Glutamatergic neuron (in vitro differentiated cells): ENCODE measurements at regions not wholly inside any gene's neighbourhood (a gene's known extent, or its start where the extent isn't known, plus 50 kb on each side); places are given as distances from the start of the nearest gene placed in this dataset.

Experiments used
- DNase-seq: peaks from one replicate; pipeline ENCODE4 v3.0.0; 2022
- H3K27ac Mint-ChIP-seq: one replicate; pipeline ENCODE4 v1.8.0; 2020; ENCODE audit warnings: mild to moderate bottlenecking, mixed read lengths, inconsistent platforms; ENCODE audit not compliant: unreplicated experiment
- H3K27me3 Mint-ChIP-seq: one replicate; pipeline ENCODE4 v1.8.0; 2020; ENCODE audit warnings: mild to moderate bottlenecking, moderate library complexity, mixed read lengths, inconsistent platforms; ENCODE audit not compliant: unreplicated experiment
- H3K36me3 Mint-ChIP-seq: one replicate; pipeline ENCODE4 v1.8.0; 2020; ENCODE audit warnings: mild to moderate bottlenecking, mixed read lengths, inconsistent platforms; ENCODE audit not compliant: unreplicated experiment
- H3K4me1 Mint-ChIP-seq: one replicate; pipeline ENCODE4 v1.8.0; 2020; ENCODE audit warnings: mild to moderate bottlenecking, low read depth, mixed read lengths, inconsistent platforms; ENCODE audit not compliant: unreplicated experiment
- H3K4me3 Mint-ChIP-seq: one replicate; pipeline ENCODE4 v1.8.0; 2020; ENCODE audit warnings: mild to moderate bottlenecking, mixed read lengths, inconsistent platforms; ENCODE audit not compliant: unreplicated experiment
- H3K9me3 Mint-ChIP-seq: one replicate; pipeline ENCODE4 v1.8.0; 2020; ENCODE audit warnings: mild to moderate bottlenecking, moderate library complexity, mixed read lengths, inconsistent platforms; ENCODE audit not compliant: unreplicated experiment
- CTCF ChIP-seq: fragments of 200-600 bp; sonication (generic); IDR thresholded peaks from one replicate; pipeline ENCODE4 v1.5.0; 2021; ENCODE audit not compliant: partially characterized antibody, unreplicated experiment

GRCh38 chr3:64848822-64849221, 161.0 kb upstream of the ADAMTS9 start:
- Mint-ChIP-seq H3K27me3 (peaks cover 2% of the 10 kb centered on the region), H3K4me1 (peaks cover 12% of the 10 kb centered on the region), H3K36me3 (no peaks in the 10 kb centered on the region), H3K27ac (no peak overlapping the region), H3K4me3 (no peak overlapping the region), H3K9me3 (peaks cover 1% of the 10 kb centered on the region)
- DNase-seq, result no peak
- no peak for TF ChIP-seq CTCF

GRCh38 chr3:64848127-64848800, 160.5 kb upstream of the ADAMTS9 start:
- H3K27ac Mint-ChIP-seq, result no peak overlapping the region
- no peaks in the 10 kb centered on the region for H3K36me3 Mint-ChIP-seq
- peaks cover 1% of the 10 kb centered on the region for H3K9me3 Mint-ChIP-seq
- no peak overlapping the region for H3K4me3 Mint-ChIP-seq
- no peak for DNase-seq
- H3K27me3 Mint-ChIP-seq, result peaks cover 2% of the 10 kb centered on the region
- no peak for TF ChIP-seq CTCF
- peaks cover 12% of the 10 kb centered on the region for H3K4me1 Mint-ChIP-seq

- no peak for TF ChIP-seq CTCF
- H3K27me3 Mint-ChIP-seq, result peaks cover 2% of the 10 kb centered on the region
Observed at GRCh38 chr3:64844558-64844957, 156.8 kb upstream of the ADAMTS9 start.

GRCh38 chr3:64837986-64838735, 150.4 kb upstream of the ADAMTS9 start:
- Mint-ChIP-seq H3K4me3 (no peak overlapping the region), H3K36me3 (no peaks in the 10 kb centered on the region), H3K9me3 (no peaks in the 10 kb centered on the region), H3K4me1 (peaks cover 9% of the 10 kb centered on the region), H3K27ac (no peak overlapping the region), H3K27me3 (no peaks in the 10 kb centered on the region)
- DNase-seq, result no peak
- TF ChIP-seq CTCF, result no peak

More at GRCh38 chr3:64844558-64844957, 156.8 kb upstream of the ADAMTS9 start:
- Mint-ChIP-seq H3K4me1 (peaks cover 12% of the 10 kb centered on the region), H3K36me3 (no peaks in the 10 kb centered on the region), H3K9me3 (peaks cover 1% of the 10 kb centered on the region), H3K27ac (no peak overlapping the region), H3K4me3 (no peak overlapping the region)
- DNase-seq, result no peak

DNA sequence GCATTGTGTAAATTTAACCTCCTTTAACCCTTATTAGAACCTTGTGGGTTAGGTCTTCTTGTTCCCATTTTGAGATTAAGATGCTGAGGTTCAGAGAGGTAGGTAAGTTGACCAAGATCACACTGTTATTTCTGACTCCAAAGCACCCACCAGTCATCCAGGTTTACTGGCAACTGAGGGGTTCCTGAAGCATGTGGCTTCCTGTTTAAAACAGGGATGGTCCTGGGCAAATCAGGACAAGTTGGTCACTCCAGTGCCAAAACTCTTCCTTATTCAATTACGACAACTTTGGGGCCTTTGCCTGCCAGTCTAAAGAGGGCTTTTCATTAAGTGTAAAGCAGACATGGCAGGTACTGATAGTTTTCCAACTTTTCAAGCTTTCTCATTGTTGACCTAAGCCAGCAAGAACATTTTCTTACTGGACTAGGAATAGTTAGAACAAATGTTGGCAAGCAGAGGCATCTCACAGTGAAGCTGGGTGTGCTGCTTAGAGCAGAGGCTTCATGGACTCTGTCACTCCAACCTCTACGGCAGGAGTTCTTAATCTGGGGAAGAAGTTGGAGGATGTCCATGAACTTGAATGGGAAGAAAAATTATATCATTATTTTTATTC, 149.4 kb upstream of the ADAMTS9 start:
- DNase-seq, result no peak
- no peak overlapping the region for H3K27ac Mint-ChIP-seq

More for the DNA sequence above, 149.4 kb upstream of the ADAMTS9 start:
- H3K9me3 Mint-ChIP-seq, result no peaks in the 10 kb centered on the region
- H3K36me3 Mint-ChIP-seq, result no peaks in the 10 kb centered on the region
- no peak overlapping the region for H3K4me3 Mint-ChIP-seq
- no peak for TF ChIP-seq CTCF
- H3K4me1 Mint-ChIP-seq, result peaks cover 9% of the 10 kb centered on the region
- H3K27me3 Mint-ChIP-seq, result no peaks in the 10 kb centered on the region
